HG03175 (cell line): ENCODE measurements at regions not wholly inside any gene's neighbourhood (a gene's known extent, or its start where the extent isn't known, plus 50 kb on each side); places are given as distances from the start of the nearest gene placed in this dataset.
A peak's percentile ranks its signal among the peaks of the same experiment; 100 is the strongest.

ENCODE experiments used
- ATAC-seq: cut with Tn5 transposase; IDR thresholded peaks from one replicate; pipeline ENCODE4 v1.9.1; 2021; ENCODE audit warnings: mild to moderate bottlenecking, moderate library complexity; ENCODE audit not compliant: unreplicated experiment

- ATAC-seq = no peak
Observed at GRCh38 chr4:171759274-171759673, 53.9 kb upstream of the GALNTL6 start.

- no peak for ATAC-seq
Observed at GRCh38 chr4:171751538-171751937, 61.7 kb upstream of the GALNTL6 start.

GRCh38 chr4:171746418-171746817 lies 66.8 kb upstream of the GALNTL6 start:
- no peak for ATAC-seq

DNA sequence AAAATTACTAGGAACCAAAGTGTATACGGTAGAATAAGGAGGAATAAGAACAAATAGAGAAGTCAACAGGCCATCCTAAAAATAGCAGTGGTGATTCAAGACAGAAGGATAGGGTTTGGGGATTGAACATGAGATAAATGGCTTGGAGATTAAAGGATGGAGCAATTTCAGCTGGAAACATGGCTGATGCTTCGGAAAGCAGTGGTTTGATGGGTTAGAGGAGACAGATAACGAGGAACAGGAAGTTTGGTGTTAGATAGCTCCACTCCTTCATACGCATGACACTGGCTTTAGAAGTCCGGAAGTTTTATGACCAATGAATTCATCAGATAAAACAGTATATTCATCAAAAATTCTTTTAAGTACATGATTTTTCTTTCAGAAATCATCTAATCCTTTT lies 70.8 kb upstream of the GALNTL6 start:
- no peak for ATAC-seq

DNA sequence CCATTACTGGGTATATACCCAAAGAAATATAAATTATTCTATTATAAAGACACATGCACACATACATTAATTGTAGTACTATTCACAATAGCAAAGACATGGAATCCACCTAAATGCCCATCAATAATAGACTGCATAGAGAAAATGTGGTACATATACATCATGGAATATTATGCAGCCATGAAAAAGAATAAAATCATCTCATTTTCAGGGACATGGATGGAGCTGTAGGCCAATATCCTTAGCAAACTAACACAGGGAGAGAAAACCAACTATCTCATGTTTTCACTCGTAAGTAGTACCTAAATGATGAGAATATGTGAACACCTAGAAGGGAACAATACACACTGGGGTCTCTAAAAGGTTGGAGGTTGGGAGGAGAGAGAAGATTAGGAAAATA lies 86.0 kb upstream of the GALNTL6 start:
- ATAC-seq = no peak

DNA sequence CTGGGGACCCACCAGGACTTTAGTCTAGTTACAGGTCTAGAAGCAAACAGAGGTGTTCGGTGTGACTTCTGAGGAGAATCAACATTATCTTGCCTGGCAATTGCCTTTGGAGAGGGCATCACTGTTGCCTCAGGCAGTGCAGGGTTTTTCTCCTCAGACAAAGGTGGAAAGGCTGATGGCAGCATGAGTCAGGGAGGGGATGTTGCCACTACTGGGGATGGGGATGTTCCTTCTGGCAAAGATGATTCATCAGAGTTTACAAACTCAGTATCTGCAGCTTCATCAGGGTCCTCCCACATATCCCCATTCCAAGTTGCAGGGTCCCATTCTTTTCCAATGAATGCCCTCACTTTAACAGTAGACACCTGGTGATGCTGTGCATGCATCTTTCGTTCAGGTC lies 91.3 kb upstream of the GALNTL6 start:
- no peak for ATAC-seq

DNA sequence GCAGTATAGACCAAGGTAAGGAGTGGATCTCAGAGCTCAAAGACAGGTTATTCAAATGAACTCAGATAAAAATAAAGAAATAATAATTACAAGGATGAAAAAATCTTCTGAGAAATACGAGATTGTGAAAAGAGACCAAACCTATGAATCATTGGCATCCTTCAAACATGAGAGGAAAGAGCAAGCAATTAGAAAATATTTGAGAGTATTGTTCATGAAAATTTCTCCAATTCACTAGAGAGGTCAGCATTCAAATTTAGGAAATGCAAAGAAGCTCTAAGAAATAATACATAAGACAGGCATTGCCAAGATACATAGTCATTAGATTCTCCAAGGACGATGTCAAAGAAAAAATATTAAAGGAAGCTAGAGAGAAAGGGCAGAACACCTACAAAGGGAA lies 93.5 kb upstream of the GALNTL6 start:
- no peak for ATAC-seq

DNA sequence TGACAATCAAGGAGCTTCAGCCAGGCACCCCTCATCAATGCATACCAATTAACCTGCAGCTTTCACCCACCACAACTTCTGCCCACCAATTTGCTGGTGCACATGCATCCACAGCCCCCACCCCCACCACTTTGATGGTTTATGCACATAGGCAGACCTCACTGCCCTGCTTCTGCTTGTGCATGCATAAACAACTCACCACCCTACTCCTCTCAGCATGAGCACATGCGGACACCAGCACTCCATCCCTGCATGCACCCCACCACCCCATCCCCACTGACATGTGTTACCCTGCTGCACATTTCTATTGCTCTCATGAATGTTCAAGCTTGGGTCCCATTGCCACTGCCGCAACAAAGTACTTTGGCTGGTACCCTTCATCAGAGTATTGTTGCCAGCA lies 94.5 kb upstream of the GALNTL6 start:
- no peak for ATAC-seq

- no peak for ATAC-seq
Observed at GRCh38 chr4:171718069-171718468, 95.1 kb upstream of the GALNTL6 start.

- no peak for ATAC-seq
Observed at GRCh38 chr4:171717231-171717741, 95.9 kb upstream of the GALNTL6 start.

DNA sequence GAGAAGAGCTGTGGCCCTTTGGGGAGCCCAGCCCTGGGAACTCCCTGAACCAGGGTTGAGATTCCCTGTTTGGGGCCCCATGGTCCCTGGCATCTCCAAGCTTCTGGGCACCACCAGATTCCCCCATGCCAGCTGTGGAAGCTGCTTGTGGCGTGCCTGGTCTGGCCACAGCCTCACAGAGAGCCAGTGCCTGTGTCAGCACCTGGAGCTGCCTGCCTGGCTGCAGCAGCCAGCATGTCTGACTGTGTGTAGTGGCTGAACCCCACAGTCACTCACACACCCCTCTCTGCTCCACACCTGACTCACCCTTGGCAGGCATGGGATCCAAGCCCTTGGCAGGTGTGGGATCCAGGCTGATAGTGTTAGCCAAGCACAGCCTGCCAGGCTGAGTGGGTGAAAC lies 97.2 kb upstream of the GALNTL6 start:
- no peak for ATAC-seq

- ATAC-seq = no peak
Observed at GRCh38 chr4:171714791-171715454, 98.3 kb upstream of the GALNTL6 start.

- no peak for ATAC-seq
Observed at GRCh38 chr4:171710743-171711142, 102.5 kb upstream of the GALNTL6 start.

DNA sequence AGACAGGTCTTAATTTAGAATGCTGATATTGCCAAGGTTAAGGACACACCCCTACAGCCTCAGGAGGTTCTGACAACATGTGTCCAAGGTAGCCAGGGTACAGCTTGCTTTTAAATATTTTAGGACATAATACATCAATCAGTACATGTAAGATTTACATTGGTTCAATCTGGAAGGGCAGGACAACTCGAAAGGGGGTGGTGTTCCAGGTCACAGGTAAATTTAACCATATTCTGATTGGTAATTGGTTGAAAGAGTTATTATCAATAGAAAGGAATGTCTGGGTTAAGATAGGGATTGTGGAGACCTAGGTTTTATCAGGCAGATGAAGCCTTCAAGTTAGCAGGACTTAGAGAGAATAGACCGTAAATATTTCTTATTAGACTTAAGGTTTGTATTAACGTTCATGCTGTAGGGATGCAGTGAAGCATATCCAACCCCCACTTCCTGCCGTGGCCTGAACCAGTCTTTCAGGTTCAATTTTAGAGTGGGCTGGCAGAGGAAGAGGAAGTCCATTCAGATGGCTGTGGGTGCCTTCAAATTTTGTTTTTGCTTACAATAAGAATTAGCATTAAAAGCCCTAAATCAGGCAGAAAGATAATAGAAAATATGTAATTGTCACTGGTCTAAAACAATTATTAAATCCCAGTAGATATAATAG lies 136.5 kb upstream of the GALNTL6 start:
- ATAC-seq = peak; percentile 100

DNA sequence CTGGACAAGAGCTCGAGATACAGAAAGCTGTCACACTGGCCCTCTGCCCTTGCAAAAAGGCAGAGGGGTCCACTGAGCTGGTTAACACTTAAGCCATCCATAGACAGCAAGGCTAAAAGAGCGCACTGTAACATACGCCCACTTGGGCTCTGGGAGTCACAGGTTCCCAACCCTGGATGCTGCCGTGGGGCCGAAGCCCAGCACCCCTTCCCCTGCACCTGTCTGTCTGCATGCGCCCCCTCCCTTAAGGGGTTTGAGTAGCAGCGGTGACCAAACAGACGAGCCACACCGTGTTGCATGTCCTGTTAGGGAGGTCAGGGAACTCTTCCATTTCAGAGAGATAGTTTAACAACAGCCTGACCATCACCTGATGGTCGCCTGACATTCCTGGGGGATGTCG lies 138.4 kb upstream of the GALNTL6 start:
- no peak for ATAC-seq

GRCh38 chr4:171668403-171668802 lies 144.8 kb upstream of the GALNTL6 start:
- ATAC-seq = no peak

DNA sequence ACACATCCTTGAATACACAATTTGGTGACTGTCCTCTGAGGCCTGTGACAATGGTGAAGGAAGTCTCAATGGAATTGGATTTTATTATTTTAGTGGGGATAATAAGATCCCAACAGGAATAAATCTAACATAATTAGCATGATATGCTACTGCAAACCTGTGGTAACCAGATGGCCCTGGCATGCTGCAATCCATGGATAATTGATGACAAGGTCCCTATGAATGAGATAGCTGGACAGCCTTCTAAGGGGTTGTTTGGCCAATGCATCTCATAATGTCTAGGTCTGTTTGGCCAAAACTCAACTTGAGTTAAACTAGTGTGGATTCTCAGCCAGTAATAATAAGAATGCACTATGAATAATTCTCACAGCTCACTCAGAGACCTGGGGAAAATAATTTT lies 145.3 kb upstream of the GALNTL6 start:
- ATAC-seq = no peak

DNA sequence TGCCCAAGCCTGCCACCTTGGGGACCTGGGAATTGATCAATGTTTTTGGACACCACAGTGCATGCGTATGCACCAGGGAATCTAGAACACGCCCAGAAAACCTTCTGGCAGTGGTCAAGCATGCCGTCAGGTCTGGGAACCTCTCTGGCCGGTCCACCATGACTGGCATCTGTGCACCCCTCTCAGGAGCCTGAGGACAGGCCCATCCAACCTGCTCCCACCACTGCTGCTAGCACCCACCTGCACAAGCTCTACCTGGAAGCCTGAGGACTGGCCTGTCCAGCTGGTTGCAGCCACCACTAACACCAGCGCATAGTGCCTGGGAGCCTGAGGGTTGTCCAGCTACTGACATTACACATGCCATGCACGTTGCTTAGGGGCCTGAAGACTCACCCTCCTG lies 162.1 kb upstream of the GALNTL6 start:
- ATAC-seq = no peak

DNA sequence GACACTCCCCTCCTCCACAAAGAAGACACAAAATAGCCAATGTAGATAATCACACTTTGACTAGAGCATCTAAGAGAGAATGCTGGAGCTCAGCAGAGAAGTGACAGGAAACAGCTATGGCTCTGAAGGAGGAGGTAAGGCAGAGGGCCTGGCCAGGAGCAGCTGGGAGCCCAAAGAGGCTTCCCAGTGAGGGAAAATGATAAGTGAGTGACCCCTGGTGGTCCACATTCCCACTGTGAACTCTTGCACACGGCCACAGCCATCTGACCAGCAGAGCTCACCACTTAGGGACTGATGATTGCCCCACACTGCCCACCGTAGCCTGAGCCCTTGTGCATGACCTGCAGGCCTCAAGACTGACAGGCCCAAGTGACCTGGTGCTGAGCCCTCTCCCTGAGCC lies 162.7 kb upstream of the GALNTL6 start:
- peak; percentile 66 for ATAC-seq

- ATAC-seq = no peak
Observed at GRCh38 chr4:171648926-171649325, 164.3 kb upstream of the GALNTL6 start.

- no peak for ATAC-seq
Observed at GRCh38 chr4:171646984-171647383, 166.2 kb upstream of the GALNTL6 start.

DNA sequence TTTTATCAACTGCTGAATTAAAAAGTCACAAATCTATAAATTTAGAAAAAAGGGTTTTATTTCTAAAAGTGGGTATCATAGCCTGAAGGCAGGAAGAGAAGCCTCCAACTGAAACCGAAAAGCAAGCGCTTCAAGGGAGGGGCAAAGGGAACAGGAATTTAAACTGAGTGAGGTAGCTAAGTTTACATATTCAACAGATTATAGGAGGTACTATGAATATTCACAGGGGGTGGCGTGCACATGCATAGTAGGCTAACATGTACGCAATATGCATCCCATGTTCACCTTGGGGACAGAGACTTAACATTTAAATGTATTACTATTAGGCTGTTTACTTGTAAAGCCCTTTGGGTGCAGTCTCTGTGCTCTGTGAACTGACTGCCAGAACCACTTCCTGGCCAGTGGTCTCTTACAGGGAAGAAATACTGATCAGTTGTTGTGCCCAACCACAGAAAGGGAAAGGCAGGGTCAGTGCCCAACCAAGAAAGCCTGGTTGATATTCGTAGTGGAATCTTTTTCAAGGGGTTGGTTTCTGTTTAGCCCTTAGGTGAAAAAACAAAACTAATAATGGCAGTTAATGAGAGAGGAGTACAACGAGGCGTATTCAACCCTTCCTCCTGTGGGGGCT lies 168.7 kb upstream of the GALNTL6 start:
- peak; percentile 89 for ATAC-seq
